Glutamatergic neuron (in vitro differentiated cells): ENCODE measurements at regions not wholly inside any gene's neighbourhood (a gene's known extent, or its start where the extent isn't known, plus 50 kb on each side); places are given as distances from the start of the nearest gene placed in this dataset.
A peak's percentile ranks its signal among the peaks of the same experiment; 100 is the strongest.

Experiments used
- DNase-seq: peaks from one replicate; pipeline ENCODE4 v3.0.0; 2022
- H3K27ac Mint-ChIP-seq: one replicate; pipeline ENCODE4 v1.8.0; 2020; ENCODE audit warnings: mild to moderate bottlenecking, mixed read lengths, inconsistent platforms; ENCODE audit not compliant: unreplicated experiment
- H3K27me3 Mint-ChIP-seq: one replicate; pipeline ENCODE4 v1.8.0; 2020; ENCODE audit warnings: mild to moderate bottlenecking, moderate library complexity, mixed read lengths, inconsistent platforms; ENCODE audit not compliant: unreplicated experiment
- H3K36me3 Mint-ChIP-seq: one replicate; pipeline ENCODE4 v1.8.0; 2020; ENCODE audit warnings: mild to moderate bottlenecking, mixed read lengths, inconsistent platforms; ENCODE audit not compliant: unreplicated experiment
- H3K4me1 Mint-ChIP-seq: one replicate; pipeline ENCODE4 v1.8.0; 2020; ENCODE audit warnings: mild to moderate bottlenecking, low read depth, mixed read lengths, inconsistent platforms; ENCODE audit not compliant: unreplicated experiment
- H3K4me3 Mint-ChIP-seq: one replicate; pipeline ENCODE4 v1.8.0; 2020; ENCODE audit warnings: mild to moderate bottlenecking, mixed read lengths, inconsistent platforms; ENCODE audit not compliant: unreplicated experiment
- H3K9me3 Mint-ChIP-seq: one replicate; pipeline ENCODE4 v1.8.0; 2020; ENCODE audit warnings: mild to moderate bottlenecking, moderate library complexity, mixed read lengths, inconsistent platforms; ENCODE audit not compliant: unreplicated experiment
- CTCF ChIP-seq: fragments of 200-600 bp; sonication (generic); IDR thresholded peaks from one replicate; pipeline ENCODE4 v1.5.0; 2021; ENCODE audit not compliant: partially characterized antibody, unreplicated experiment

DNA sequence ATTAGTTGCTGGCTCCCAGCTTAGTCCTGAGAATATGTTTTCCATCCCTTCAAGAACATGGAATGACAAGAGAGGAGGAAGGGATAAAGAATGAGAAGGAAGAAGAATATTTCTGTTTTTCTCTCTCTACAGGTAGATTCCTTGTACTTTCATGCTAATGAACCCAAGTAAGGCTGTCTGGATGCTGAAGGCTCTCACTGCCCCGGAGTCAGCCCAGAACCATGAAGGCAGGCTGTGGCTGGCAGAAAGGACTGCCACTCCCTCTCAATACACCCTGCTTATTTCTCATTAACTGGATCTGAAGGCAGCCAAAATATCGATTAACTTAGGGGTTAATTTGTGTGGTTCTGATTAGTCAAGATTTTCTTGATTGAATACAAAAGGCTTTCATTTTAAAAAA, 93.1 kb upstream of the NPAS2 start:
- Mint-ChIP-seq H3K4me3 (no peak overlapping the region), H3K36me3 (no peaks in the 10 kb centered on the region), H3K9me3 (peaks cover 3% of the 10 kb centered on the region), H3K27ac (no peak overlapping the region), H3K4me1 (no peaks in the 10 kb centered on the region), H3K27me3 (peaks cover 1% of the 10 kb centered on the region)
- TF ChIP-seq CTCF, result no peak
- DNase-seq, result no peak

GRCh38 chr2:100730290-100730868, 89.6 kb upstream of the NPAS2 start:
- no peak for TF ChIP-seq CTCF
- Mint-ChIP-seq H3K4me3 (no peak overlapping the region), H3K27me3 (peaks cover 1% of the 10 kb centered on the region), H3K36me3 (no peaks in the 10 kb centered on the region), H3K27ac (no peak overlapping the region), H3K4me1 (peaks cover 9% of the 10 kb centered on the region), H3K9me3 (peaks cover 3% of the 10 kb centered on the region)
- peak; percentile 55 for DNase-seq

DNA sequence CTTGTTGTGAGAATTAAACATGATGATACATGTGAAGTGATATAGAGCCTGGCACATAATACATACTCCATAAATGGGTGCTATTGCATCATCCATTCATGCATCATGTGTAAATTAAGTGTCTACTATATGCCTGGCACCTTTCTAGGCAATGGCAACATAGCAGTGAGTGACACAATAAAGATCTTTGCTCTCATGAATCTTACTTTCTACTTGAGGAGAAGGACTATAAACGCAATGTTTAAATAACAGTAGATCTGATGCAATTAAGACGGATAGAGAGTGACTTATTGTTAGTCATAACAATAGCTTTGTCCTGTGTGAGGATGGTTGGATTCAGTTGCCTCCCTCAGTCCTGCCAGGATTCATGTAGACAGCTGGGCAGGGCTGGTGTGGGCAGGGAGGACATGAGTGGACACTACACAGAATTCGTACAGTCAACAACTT, 88.4 kb upstream of the NPAS2 start:
- Mint-ChIP-seq H3K4me1 (peaks cover 9% of the 10 kb centered on the region), H3K27me3 (no peaks in the 10 kb centered on the region), H3K36me3 (no peaks in the 10 kb centered on the region), H3K27ac (no peak overlapping the region), H3K4me3 (no peak overlapping the region), H3K9me3 (peaks cover 1% of the 10 kb centered on the region)
- TF ChIP-seq CTCF, result no peak
- DNase-seq, result no peak

GRCh38 chr2:100733391-100734187, 86.3 kb upstream of the NPAS2 start:
- peak overlapping the region; percentile 60 for H3K27ac Mint-ChIP-seq
- no peak overlapping the region for H3K4me3 Mint-ChIP-seq
- H3K4me1 Mint-ChIP-seq, result peaks cover 10% of the 10 kb centered on the region
- no peaks in the 10 kb centered on the region for H3K9me3 Mint-ChIP-seq
- no peaks in the 10 kb centered on the region for H3K27me3 Mint-ChIP-seq
- DNase-seq, result peak; percentile 52
- no peaks in the 10 kb centered on the region for H3K36me3 Mint-ChIP-seq
- TF ChIP-seq CTCF, result no peak
